OCI-LY7 (cell line): ENCODE measurements at regions not wholly inside any gene's neighbourhood (a gene's known extent, or its start where the extent isn't known, plus 50 kb on each side); places are given as distances from the start of the nearest gene placed in this dataset.

Experiments used
- BruUV-seq: library from RNA; stranded (reverse); fragments of 400-500 nt; replicated peaks from 2 replicates; lab custom pipeline; 2021; lab: Mats Ljungman, UMichigan
- CTCF ChIA-PET: fragments of 300-600 bp; sonication (Branson Sonifier 250); formaldehyde crosslinking; loops from one replicate; lab custom pipeline; 2022; ENCODE audit warnings: antibody characterized with exemption; ENCODE audit not compliant: unreplicated experiment; lab: Charles Lee
- POLR2A ChIA-PET: fragments of 300-600 bp; sonication (Branson Sonifier 250); formaldehyde crosslinking; loops from one replicate; lab custom pipeline; 2022; ENCODE audit warnings: antibody characterized with exemption; lab: Charles Lee
- DNase-seq: peaks from one replicate; pipeline ENCODE4 v3.0.0-alpha.2; 2015; ENCODE audit warnings: low spot score
- H2AFZ ChIP-seq: fragments of 200-600 bp; sonication (generic), shearing (Covaris generic); 2 replicates; pipeline ENCODE4 v1.6.1; 2014; ENCODE audit warnings: mild to moderate bottlenecking, antibody characterized with exemption, low read length, moderate library complexity
- H3K27ac ChIP-seq: fragments of 200-600 bp; sonication (generic); 2 replicates; pipeline ENCODE4 v1.5.1; 2014; ENCODE audit warnings: mixed run types, low read depth, mild to moderate bottlenecking, moderate library complexity, low read length, inconsistent platforms; ENCODE audit not compliant: poor library complexity, severe bottlenecking
- H3K36me3 ChIP-seq: fragments of 200-600 bp; sonication (generic); 2 replicates; pipeline ENCODE4 v1.6.1; 2014; ENCODE audit warnings: mild to moderate bottlenecking, antibody characterized with exemption, low read length, moderate library complexity, mixed read lengths; ENCODE audit not compliant: insufficient read depth
- H3K4me1 ChIP-seq: fragments of 200-600 bp; sonication (generic); 2 replicates; pipeline ENCODE4 v1.5.1; 2014; ENCODE audit warnings: mild to moderate bottlenecking, low read length; ENCODE audit not compliant: insufficient read depth, poor library complexity, severe bottlenecking
- H3K4me2 ChIP-seq: fragments of 200-600 bp; sonication (generic); 2 replicates; pipeline ENCODE4 v1.6.1; 2014; ENCODE audit warnings: mild to moderate bottlenecking, low read length
- H3K4me3 ChIP-seq: fragments of 200-600 bp; sonication (generic); 2 replicates; pipeline ENCODE4 v1.5.1; 2014; ENCODE audit warnings: mild to moderate bottlenecking, low read depth, low read length; ENCODE audit not compliant: poor library complexity, severe bottlenecking
- H3K79me2 ChIP-seq: fragments of 200-600 bp; sonication (generic); 2 replicates; pipeline ENCODE4 v1.6.1; 2016; ENCODE audit warnings: low read depth, mild to moderate bottlenecking, low read length, moderate library complexity, mixed read lengths; ENCODE audit not compliant: insufficient read depth
- H3K9me2 ChIP-seq: fragments of 200-600 bp; sonication (generic); 2 replicates; pipeline ENCODE4 v1.6.1; 2016; ENCODE audit warnings: mild to moderate bottlenecking, low read length, mixed read lengths; ENCODE audit not compliant: insufficient read depth
- H3K9me3 ChIP-seq: fragments of 200-600 bp; sonication (generic); 2 replicates; pipeline ENCODE4 v1.6.1; 2014; ENCODE audit warnings: mild to moderate bottlenecking, mixed run types, low read length, mixed read lengths
- H4K20me1 ChIP-seq: fragments of 200-600 bp; sonication (generic); 2 replicates; pipeline ENCODE4 v1.6.1; 2014; ENCODE audit warnings: mild to moderate bottlenecking, antibody characterized with exemption, low read length, moderate library complexity, mixed read lengths; ENCODE audit not compliant: insufficient read depth
- CTCF ChIP-seq: fragments of 200-600 bp; sonication (generic); conservative IDR thresholded peaks from 2 replicates; pipeline ENCODE4 v1.5.1; 2014; ENCODE audit warnings: mild to moderate bottlenecking, antibody characterized with exemption, low read length, moderate library complexity, mixed read lengths
- EZH2phosphoT487 ChIP-seq: fragments of 200-600 bp; sonication (generic); IDR thresholded peaks from 2 replicates; pipeline ENCODE4 v1.6.1; 2018; ENCODE audit warnings: low read depth, borderline replicate concordance, mild to moderate bottlenecking, mixed run types, antibody characterized with exemption, low read length, moderate library complexity, mixed read lengths
- intact Hi-C: fragments of 100-400 bp; cut with micrococcal nuclease; formaldehyde crosslinking; loops from one replicate; pipeline ENCODE4 v1.10.0; 2022; ENCODE audit not compliant: unreplicated experiment

GRCh38 chr16:86432048-86432447 lies 78.3 kb upstream of the FOXF1 start:
- Histone ChIP-seq H3K9me2 (no peaks in the 10 kb centered on the region), H4K20me1 (no peaks in the 10 kb centered on the region), H3K4me3 (no peak overlapping the region), H3K9me3 (no peaks in the 10 kb centered on the region), H3K4me1 (no peaks in the 10 kb centered on the region), H3K36me3 (no peaks in the 10 kb centered on the region), H3K4me2 (no peak overlapping the region), H3K79me2 (no peaks in the 10 kb centered on the region), H2AFZ (no peak overlapping the region), H3K27ac (no peak overlapping the region)
- no peak for TF ChIP-seq EZH2phosphoT487
- no peak for TF ChIP-seq CTCF
- intact Hi-C loops = no loop called here
- ChIA-PET CTCF (no interaction called here), POLR2A (no interaction called here)
- BruUV-seq = no TSS peak
- no peak for DNase-seq

GRCh38 chr16:86432691-86433090 lies 77.6 kb upstream of the FOXF1 start:
- H3K27ac ChIP-seq = no peak overlapping the region
- H3K4me1 ChIP-seq = no peaks in the 10 kb centered on the region
- H2AFZ ChIP-seq = no peak overlapping the region
- no peaks in the 10 kb centered on the region for H3K9me2 ChIP-seq
- H3K4me3 ChIP-seq = no peak overlapping the region
- no peaks in the 10 kb centered on the region for H4K20me1 ChIP-seq
- CTCF ChIA-PET = no interaction called here
- no peak overlapping the region for H3K4me2 ChIP-seq
- DNase-seq = no peak
- H3K79me2 ChIP-seq = no peaks in the 10 kb centered on the region
- intact Hi-C loops = no loop called here
- POLR2A ChIA-PET = no interaction called here
- TF ChIP-seq EZH2phosphoT487 (no peak), CTCF (no peak)
- BruUV-seq = no TSS peak
- H3K9me3 ChIP-seq = no peaks in the 10 kb centered on the region
- no peaks in the 10 kb centered on the region for H3K36me3 ChIP-seq

GRCh38 chr16:86436466-86437185 lies 73.7 kb upstream of the FOXF1 start:
- BruUV-seq = no TSS peak
- no peaks in the 10 kb centered on the region for H3K4me1 ChIP-seq
- H3K79me2 ChIP-seq = no peaks in the 10 kb centered on the region
- H3K9me2 ChIP-seq = no peaks in the 10 kb centered on the region
- no peaks in the 10 kb centered on the region for H3K9me3 ChIP-seq
- ChIA-PET POLR2A (no interaction called here), CTCF (no interaction called here)
- no peak overlapping the region for H2AFZ ChIP-seq
- TF ChIP-seq CTCF (no peak), EZH2phosphoT487 (no peak)
- intact Hi-C loops = no loop called here
- H3K27ac ChIP-seq = no peak overlapping the region
- no peaks in the 10 kb centered on the region for H3K36me3 ChIP-seq
- no peak overlapping the region for H3K4me2 ChIP-seq
- H4K20me1 ChIP-seq = no peaks in the 10 kb centered on the region
- no peak overlapping the region for H3K4me3 ChIP-seq
- no peak for DNase-seq
